ENCODE measurements at regions not wholly inside any gene's neighbourhood (a gene's known extent, or its start where the extent isn't known, plus 50 kb on each side); places are given as distances from the start of the nearest gene placed in this dataset.

DNA sequence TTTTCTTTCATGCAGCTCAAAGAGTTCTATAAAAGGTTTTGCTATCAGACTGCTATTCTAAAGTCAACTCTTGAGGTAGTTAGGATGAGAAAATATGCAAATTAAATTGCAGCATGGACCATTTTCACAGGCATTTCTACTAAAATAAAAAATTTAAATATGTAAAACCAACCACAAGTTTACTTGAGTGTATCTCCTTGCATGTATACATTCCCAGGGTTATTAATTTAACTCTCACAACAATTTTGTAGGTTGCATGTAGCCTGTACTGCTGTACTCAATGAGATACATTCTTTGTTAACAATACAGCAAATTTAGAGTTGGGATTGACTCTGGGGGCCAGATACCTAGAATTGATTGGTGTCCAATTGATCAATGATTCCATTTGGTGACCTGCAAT is 265.8 kb downstream of the MED10 start:
- DNase-seq: no peak
- no peak for TF ChIP-seq CTCF (IDR thresholded peaks at IDR 0.05)
- intact Hi-C loops (cut with DNase I, micrococcal nuclease): no loop called here

DNA sequence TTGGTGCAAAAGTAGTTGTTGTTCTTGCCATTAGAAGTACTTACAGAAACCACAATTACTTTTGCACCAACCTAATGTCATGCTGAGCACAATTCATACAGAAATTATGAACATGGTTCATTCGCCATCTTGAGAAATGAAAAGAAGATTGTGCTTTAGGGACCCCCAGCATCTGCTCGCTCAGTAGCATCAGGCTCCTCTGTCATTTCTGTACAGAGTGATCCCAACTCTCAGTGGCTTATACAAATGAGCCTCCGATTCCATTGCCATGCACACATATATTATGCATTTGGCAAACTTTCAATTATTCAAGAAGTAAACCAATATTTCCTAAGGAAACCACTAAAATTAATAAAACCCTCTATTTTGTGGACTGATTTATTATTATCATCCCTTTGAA is 266.2 kb downstream of the MED10 start:
- no peak for TF ChIP-seq CTCF (IDR thresholded peaks at IDR 0.05)
- no peaks in the 10 kb centered on the region for H3K36me3 ChIP-seq (ENCODE audit: low read depth)
- no peak overlapping the region for H3K4me3 ChIP-seq
- DNase-seq: no peak
- no peaks in the 10 kb centered on the region for H3K4me1 ChIP-seq (ENCODE audit: low read depth)
- no peak for ATAC-seq
- no peaks in the 10 kb centered on the region for H3K9me3 ChIP-seq
- intact Hi-C loops (cut with DNase I, micrococcal nuclease): no loop called here

More for the DNA sequence above, 265.8 kb downstream of the MED10 start:
- ATAC-seq: no peak
- Histone ChIP-seq H3K9me3 (no peaks in the 10 kb centered on the region), H3K36me3 (ENCODE audit: low read depth) (no peaks in the 10 kb centered on the region), H3K4me1 (ENCODE audit: low read depth) (no peaks in the 10 kb centered on the region), H3K4me3 (no peak overlapping the region)

DNA sequence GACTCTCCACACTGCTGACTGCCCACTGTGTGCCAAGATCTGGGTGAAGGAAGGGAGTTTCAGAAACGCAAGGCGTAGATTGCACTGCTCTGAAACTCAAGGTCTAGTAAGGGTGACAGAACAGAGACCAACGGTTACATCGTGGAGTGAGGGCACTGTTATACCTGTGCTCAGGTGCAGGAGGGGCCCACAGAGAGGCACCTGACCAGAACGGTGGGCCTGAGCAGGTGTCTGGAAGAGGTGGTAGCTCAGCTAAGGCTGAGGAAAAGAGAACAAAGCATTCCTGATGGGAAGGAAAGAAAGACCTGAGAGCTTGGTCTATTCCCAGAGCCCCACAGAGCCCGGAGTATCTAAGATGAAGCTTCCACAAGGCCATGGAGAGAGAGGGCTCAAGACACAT is 267.2 kb downstream of the MED10 start:
- Histone ChIP-seq H3K4me3 (no peak overlapping the region), H3K4me1 (ENCODE audit: low read depth) (no peaks in the 10 kb centered on the region), H3K9me3 (no peaks in the 10 kb centered on the region), H3K36me3 (ENCODE audit: low read depth) (no peaks in the 10 kb centered on the region)
- ATAC-seq: no peak
- no peak for TF ChIP-seq CTCF (IDR thresholded peaks at IDR 0.05)
- no peak for DNase-seq
- intact Hi-C loops (cut with DNase I, micrococcal nuclease): no loop called here

DNA sequence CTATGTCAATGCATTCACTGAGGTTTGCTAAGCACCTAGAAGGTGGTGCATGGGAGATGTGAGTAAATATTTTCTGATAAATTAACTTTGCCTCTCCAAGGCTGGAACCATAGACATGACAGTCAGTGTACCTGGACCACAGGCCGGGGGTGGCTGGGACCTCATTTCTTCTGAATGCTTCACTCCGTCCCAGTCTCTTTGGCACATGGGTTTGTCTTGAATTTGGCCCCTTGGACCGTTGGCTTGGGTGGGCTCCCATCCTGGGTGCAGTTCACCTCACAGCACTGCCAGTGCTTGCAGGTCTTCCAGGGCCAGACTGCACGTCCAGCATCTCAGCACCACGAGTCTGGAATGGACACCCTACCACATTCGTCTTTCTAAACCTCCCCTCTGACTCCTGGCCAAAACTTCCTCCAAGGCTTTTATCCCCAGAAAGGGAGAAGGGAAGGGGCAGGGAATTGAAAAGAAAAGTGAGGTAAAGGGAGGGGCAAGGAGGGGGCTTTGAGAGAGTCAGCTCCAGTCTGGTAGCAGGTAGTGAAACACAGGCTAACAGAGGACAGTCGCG is 267.8 kb downstream of the MED10 start:
- H3K36me3 ChIP-seq (ENCODE audit: low read depth): no peaks in the 10 kb centered on the region
- intact Hi-C loops (cut with DNase I, micrococcal nuclease): no loop called here
- no peak for ATAC-seq

GRCh38 chr5:6108981-6109825 is 269.1 kb downstream of the MED10 start:
- Histone ChIP-seq H3K36me3 (ENCODE audit: low read depth) (no peaks in the 10 kb centered on the region), H3K4me1 (ENCODE audit: low read depth) (no peaks in the 10 kb centered on the region), H3K4me3 (no peak overlapping the region), H3K9me3 (no peaks in the 10 kb centered on the region)
- no peak for TF ChIP-seq CTCF (IDR thresholded peaks at IDR 0.05)
- DNase-seq (no peak), ATAC-seq (no peak)
- intact Hi-C loops (cut with DNase I, micrococcal nuclease): no loop called here

More for the DNA sequence above, 267.8 kb downstream of the MED10 start:
- DNase-seq: no peak
- no peak for TF ChIP-seq CTCF (IDR thresholded peaks at IDR 0.05)
- H3K4me1 ChIP-seq (ENCODE audit: low read depth): no peaks in the 10 kb centered on the region
- H3K9me3 ChIP-seq: no peaks in the 10 kb centered on the region
- H3K4me3 ChIP-seq: no peak overlapping the region

Measured in mucosa of descending colon (tissue), 3 donors.